ENCODE measurements at regions not wholly inside any gene's neighbourhood (a gene's known extent, or its start where the extent isn't known, plus 50 kb on each side); places are given as distances from the start of the nearest gene placed in this dataset.
A peak's percentile ranks its signal among the peaks of the same experiment; 100 is the strongest.

- DNase-seq (ENCODE audit: unreplicated experiment) = peak; percentile 74
- POLR2A ChIA-PET = interaction anchor here (0.8 to 2.5 kb wide), 12 partner anchors 9 to 139 kb away, joined by 3 to 25 read pairs (median 6); no protein-coding TSS in a partner anchor
- H3K27me3 Mint-ChIP-seq (ENCODE audit: insufficient read depth, unreplicated experiment) = no peaks in the 10 kb centered on the region
- TF ChIP-seq, protein P1, sequence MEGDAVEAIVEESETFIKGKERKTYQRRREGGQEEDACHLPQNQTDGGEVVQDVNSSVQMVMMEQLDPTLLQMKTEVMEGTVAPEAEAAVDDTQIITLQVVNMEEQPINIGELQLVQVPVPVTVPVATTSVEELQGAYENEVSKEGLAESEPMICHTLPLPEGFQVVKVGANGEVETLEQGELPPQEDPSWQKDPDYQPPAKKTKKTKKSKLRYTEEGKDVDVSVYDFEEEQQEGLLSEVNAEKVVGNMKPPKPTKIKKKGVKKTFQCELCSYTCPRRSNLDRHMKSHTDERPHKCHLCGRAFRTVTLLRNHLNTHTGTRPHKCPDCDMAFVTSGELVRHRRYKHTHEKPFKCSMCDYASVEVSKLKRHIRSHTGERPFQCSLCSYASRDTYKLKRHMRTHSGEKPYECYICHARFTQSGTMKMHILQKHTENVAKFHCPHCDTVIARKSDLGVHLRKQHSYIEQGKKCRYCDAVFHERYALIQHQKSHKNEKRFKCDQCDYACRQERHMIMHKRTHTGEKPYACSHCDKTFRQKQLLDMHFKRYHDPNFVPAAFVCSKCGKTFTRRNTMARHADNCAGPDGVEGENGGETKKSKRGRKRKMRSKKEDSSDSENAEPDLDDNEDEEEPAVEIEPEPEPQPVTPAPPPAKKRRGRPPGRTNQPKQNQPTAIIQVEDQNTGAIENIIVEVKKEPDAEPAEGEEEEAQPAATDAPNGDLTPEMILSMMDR (IDR thresholded peaks at IDR 0.05; ENCODE audit: unreplicated experiment) = no peak
- intact Hi-C loops (cut with micrococcal nuclease) = no loop called here
- peaks cover 21% of the 10 kb centered on the region for H3K4me1 Mint-ChIP-seq (ENCODE audit: insufficient read depth, unreplicated experiment)
- no peaks in the 10 kb centered on the region for H3K9me3 Mint-ChIP-seq (ENCODE audit: unreplicated experiment)
- CTCF ChIA-PET = interaction anchor here (0.7 to 1.5 kb wide), 4 partner anchors 9 to 360 kb away, joined by 3 read pairs; no protein-coding TSS in a partner anchor
- H3K36me3 Mint-ChIP-seq (ENCODE audit: insufficient read depth, unreplicated experiment) = no peaks in the 10 kb centered on the region
- H3K4me3 Mint-ChIP-seq (ENCODE audit: unreplicated experiment) = peak overlapping the region; percentile 16
- H3K27ac Mint-ChIP-seq (ENCODE audit: low read depth, unreplicated experiment) = peak overlapping the region; percentile 40
- BruUV-seq (replicated peaks) = no TSS peak
Measured at GRCh38 chr7:17663061-17663675, 277.1 kb downstream of the SNX13 start.

DNA sequence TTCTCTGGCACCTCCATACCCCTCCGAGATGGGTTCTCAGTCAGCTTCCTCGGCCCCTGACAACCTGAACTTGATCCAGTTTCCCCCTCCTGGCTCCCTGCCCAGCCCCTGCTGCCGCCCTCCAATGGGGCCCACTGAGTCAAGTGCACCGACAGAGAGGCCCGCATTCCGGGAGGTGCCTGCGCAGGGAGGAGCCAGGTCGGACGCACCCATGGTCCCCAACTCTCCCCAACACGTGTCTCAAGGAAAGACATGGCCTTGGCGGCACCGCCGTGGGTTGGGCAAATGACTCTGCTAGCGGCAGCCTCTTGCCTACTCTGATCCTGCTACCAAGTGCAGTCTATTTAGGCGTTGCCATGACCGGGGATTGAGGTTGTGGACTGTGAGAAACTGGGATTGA, 275.3 kb downstream of the SNX13 start:
- no peaks in the 10 kb centered on the region for H3K27me3 Mint-ChIP-seq (ENCODE audit: insufficient read depth, unreplicated experiment)
- H3K27ac Mint-ChIP-seq (ENCODE audit: low read depth, unreplicated experiment) = no peak overlapping the region
- BruUV-seq (replicated peaks) = no TSS peak
- H3K9me3 Mint-ChIP-seq (ENCODE audit: unreplicated experiment) = no peaks in the 10 kb centered on the region
- H3K4me1 Mint-ChIP-seq (ENCODE audit: insufficient read depth, unreplicated experiment) = peaks cover 21% of the 10 kb centered on the region
- ChIA-PET CTCF (no interaction called here), POLR2A (no interaction called here)
- no peak for DNase-seq (ENCODE audit: unreplicated experiment)
- no peak overlapping the region for H3K4me3 Mint-ChIP-seq (ENCODE audit: unreplicated experiment)
- H3K36me3 Mint-ChIP-seq (ENCODE audit: insufficient read depth, unreplicated experiment) = no peaks in the 10 kb centered on the region
- TF ChIP-seq, protein P1 (IDR thresholded peaks at IDR 0.05; ENCODE audit: unreplicated experiment) = no peak
- intact Hi-C loops (cut with micrococcal nuclease) = no loop called here

DNA sequence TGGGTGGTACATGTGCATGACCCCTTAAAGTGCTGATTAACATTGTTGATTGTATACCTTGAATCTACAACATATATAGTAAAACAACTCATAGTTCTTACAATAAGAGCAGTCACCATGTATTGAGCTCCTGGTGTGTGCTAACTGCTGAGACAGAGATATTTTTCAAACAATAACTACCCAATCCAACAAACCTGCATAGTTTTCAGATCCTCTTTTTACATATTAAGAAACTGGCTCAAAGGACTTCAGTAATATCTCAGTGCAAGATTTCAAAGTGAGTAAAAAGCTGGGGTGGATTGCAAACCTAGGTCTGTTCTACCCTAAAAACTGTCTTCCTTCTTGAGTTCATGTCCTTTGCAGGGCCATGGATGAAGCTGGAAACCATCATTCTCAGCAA, 272.2 kb downstream of the SNX13 start:
- DNase-seq (ENCODE audit: unreplicated experiment) = no peak
- BruUV-seq (replicated peaks) = no TSS peak
- Mint-ChIP-seq H3K27ac (ENCODE audit: low read depth, unreplicated experiment) (no peak overlapping the region), H3K27me3 (ENCODE audit: insufficient read depth, unreplicated experiment) (no peaks in the 10 kb centered on the region), H3K4me1 (ENCODE audit: insufficient read depth, unreplicated experiment) (peaks cover 21% of the 10 kb centered on the region), H3K36me3 (ENCODE audit: insufficient read depth, unreplicated experiment) (no peaks in the 10 kb centered on the region), H3K9me3 (ENCODE audit: unreplicated experiment) (no peaks in the 10 kb centered on the region), H3K4me3 (ENCODE audit: unreplicated experiment) (no peak overlapping the region)
- POLR2A ChIA-PET = interaction anchor here (0.6 to 1.1 kb wide), 2 partner anchors 12 to 16 kb away, joined by 3 to 4 read pairs; no protein-coding TSS in a partner anchor
- CTCF ChIA-PET = interaction anchor here (0.6 to 1.2 kb wide), 3 partner anchors 12 to 1039 kb away, joined by 3 to 4 read pairs (median 3); no protein-coding TSS in a partner anchor
- intact Hi-C loops (cut with micrococcal nuclease) = no loop called here
- TF ChIP-seq, protein P1 (IDR thresholded peaks at IDR 0.05; ENCODE audit: unreplicated experiment) = no peak

DNA sequence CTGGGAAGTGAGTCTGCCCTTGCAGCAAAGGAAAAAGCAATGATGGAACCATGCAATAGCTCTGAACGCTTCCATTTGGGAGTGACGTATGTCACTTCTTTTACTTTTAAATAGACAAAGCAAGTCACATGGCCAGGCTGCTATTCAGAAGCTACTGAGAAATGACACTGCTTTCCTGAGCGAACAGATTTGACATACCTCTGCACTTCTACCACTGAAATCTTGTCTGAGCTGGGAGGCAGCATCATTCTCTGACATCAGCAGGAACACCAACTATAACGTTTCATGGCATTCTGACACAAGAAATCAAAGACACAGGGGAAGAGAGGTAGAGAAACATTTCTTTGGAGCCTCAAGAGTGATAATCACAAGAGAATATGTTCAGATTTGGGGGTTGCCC, 271.1 kb downstream of the SNX13 start:
- H3K27me3 Mint-ChIP-seq (ENCODE audit: insufficient read depth, unreplicated experiment) = no peaks in the 10 kb centered on the region
- TF ChIP-seq, protein P1 (IDR thresholded peaks at IDR 0.05; ENCODE audit: unreplicated experiment) = no peak
- H3K36me3 Mint-ChIP-seq (ENCODE audit: insufficient read depth, unreplicated experiment) = no peaks in the 10 kb centered on the region
- ChIA-PET POLR2A (interaction anchor here (0.9 to 1.6 kb wide), 4 partner anchors 13 to 21 kb away, joined by 4 to 6 read pairs (median 4); no protein-coding TSS in a partner anchor), CTCF (interaction anchor here (0.6 to 1.4 kb wide), 4 partner anchors 45 to 768 kb away, joined by 3 to 4 read pairs (median 3); no protein-coding TSS in a partner anchor)
- no peaks in the 10 kb centered on the region for H3K9me3 Mint-ChIP-seq (ENCODE audit: unreplicated experiment)
- intact Hi-C loops (cut with micrococcal nuclease) = no loop called here
- no peak overlapping the region for H3K4me3 Mint-ChIP-seq (ENCODE audit: unreplicated experiment)
- no peak overlapping the region for H3K27ac Mint-ChIP-seq (ENCODE audit: low read depth, unreplicated experiment)
- no TSS peak for BruUV-seq (replicated peaks)
- peaks cover 20% of the 10 kb centered on the region for H3K4me1 Mint-ChIP-seq (ENCODE audit: insufficient read depth, unreplicated experiment)
- no peak for DNase-seq (ENCODE audit: unreplicated experiment)
